ENCODE measurements at regions not wholly inside any gene's neighbourhood (a gene's known extent, or its start where the extent isn't known, plus 50 kb on each side); places are given as distances from the start of the nearest gene placed in this dataset.

- ChIA-PET CTCF (no interaction called here), POLR2A (no interaction called here)
- DNase-seq (ENCODE audit: low read depth, low spot score) = no peak
- Histone ChIP-seq H3K4me3 (ENCODE audit: low read depth, low read length) (no peak overlapping the region), H3K27ac (ENCODE audit: low read depth, low read length) (no peak overlapping the region), H3K27me3 (ENCODE audit: control insufficient read depth, insufficient read depth, low read length) (no peaks in the 10 kb centered on the region), H3K9me3 (ENCODE audit: control insufficient read depth, insufficient read depth, low read length) (peaks cover 5% of the 10 kb centered on the region; the same call in 1 of the 2 replicates)
- no peak for TF ChIP-seq CTCF (IDR thresholded peaks at IDR 0.05; ENCODE audit: low read depth, low read length)
These were observed 165.6 kb downstream of the FOXA2 start for GRCh38 chr20:22418738-22419137.

GRCh38 chr20:22414305-22414742, 170.0 kb downstream of the FOXA2 start:
- H3K27me3 ChIP-seq (ENCODE audit: control insufficient read depth, insufficient read depth, low read length) = no peaks in the 10 kb centered on the region
- TF ChIP-seq CTCF (IDR thresholded peaks at IDR 0.05; ENCODE audit: low read depth, low read length) = no peak
- no peak overlapping the region for H3K27ac ChIP-seq (ENCODE audit: low read depth, low read length)
- POLR2A ChIA-PET = no interaction called here
- no peak for DNase-seq (ENCODE audit: low read depth, low spot score)
- no peak overlapping the region for H3K4me3 ChIP-seq (ENCODE audit: low read depth, low read length)
- no peaks in the 10 kb centered on the region for H3K9me3 ChIP-seq (ENCODE audit: control insufficient read depth, insufficient read depth, low read length)
- CTCF ChIA-PET = no interaction called here

- no peak overlapping the region for H3K4me3 ChIP-seq (ENCODE audit: low read depth, low read length)
- ChIA-PET CTCF (no interaction called here), POLR2A (no interaction called here)
- H3K9me3 ChIP-seq (ENCODE audit: control insufficient read depth, insufficient read depth, low read length) = no peaks in the 10 kb centered on the region
- no peak for TF ChIP-seq CTCF (IDR thresholded peaks at IDR 0.05; ENCODE audit: low read depth, low read length)
- no peak overlapping the region for H3K27ac ChIP-seq (ENCODE audit: low read depth, low read length)
- no peak for DNase-seq (ENCODE audit: low read depth, low spot score)
- no peaks in the 10 kb centered on the region for H3K27me3 ChIP-seq (ENCODE audit: control insufficient read depth, insufficient read depth, low read length)
These were observed 171.1 kb downstream of the FOXA2 start for GRCh38 chr20:22412977-22413868.

- POLR2A ChIA-PET = no interaction called here
- no peak for DNase-seq (ENCODE audit: low read depth, low spot score)
- CTCF ChIA-PET = no interaction called here
- H3K9me3 ChIP-seq (ENCODE audit: control insufficient read depth, insufficient read depth, low read length) = no peaks in the 10 kb centered on the region
- TF ChIP-seq CTCF (IDR thresholded peaks at IDR 0.05; ENCODE audit: low read depth, low read length) = no peak
- no peak overlapping the region for H3K27ac ChIP-seq (ENCODE audit: low read depth, low read length)
- no peaks in the 10 kb centered on the region for H3K27me3 ChIP-seq (ENCODE audit: control insufficient read depth, insufficient read depth, low read length)
- H3K4me3 ChIP-seq (ENCODE audit: low read depth, low read length) = no peak overlapping the region
These were observed 172.5 kb downstream of the FOXA2 start for GRCh38 chr20:22411627-22412450.

- ChIA-PET POLR2A (no interaction called here), CTCF (no interaction called here)
- no peak for DNase-seq (ENCODE audit: low read depth, low spot score)
- Histone ChIP-seq H3K27ac (ENCODE audit: low read depth, low read length) (no peak overlapping the region), H3K9me3 (ENCODE audit: control insufficient read depth, insufficient read depth, low read length) (no peaks in the 10 kb centered on the region), H3K27me3 (ENCODE audit: control insufficient read depth, insufficient read depth, low read length) (no peaks in the 10 kb centered on the region), H3K4me3 (ENCODE audit: low read depth, low read length) (no peak overlapping the region)
- no peak for TF ChIP-seq CTCF (IDR thresholded peaks at IDR 0.05; ENCODE audit: low read depth, low read length)
These were observed 173.1 kb downstream of the FOXA2 start for GRCh38 chr20:22411286-22411626.
